T-helper 1 cell treated with Interleukin-12 subunit alpha and Interleukin-12 subunit beta and Interleukin-4 antibody, amounts not matched to agents 30 μg/mL and 1 μg/mL, for 36 hours (primary cell): ENCODE measurements at regions not wholly inside any gene's neighbourhood (a gene's known extent, or its start where the extent isn't known, plus 50 kb on each side); places are given as distances from the start of the nearest gene placed in this dataset.

Experiments used
- H3K27ac Mint-ChIP-seq: one replicate; pipeline ENCODE4 v1.8.0; 2021; ENCODE audit warnings: mild to moderate bottlenecking, mixed read lengths
- H3K27me3 Mint-ChIP-seq: one replicate; pipeline ENCODE4 v1.8.0; 2021; ENCODE audit warnings: low read depth, mixed read lengths
- H3K36me3 Mint-ChIP-seq: one replicate; pipeline ENCODE4 v1.8.0; 2021; ENCODE audit warnings: low read depth, mixed read lengths
- H3K4me1 Mint-ChIP-seq: one replicate; pipeline ENCODE4 v1.8.0; 2021; ENCODE audit warnings: low read depth, mixed read lengths
- H3K4me3 Mint-ChIP-seq: one replicate; pipeline ENCODE4 v1.8.0; 2021; ENCODE audit warnings: mild to moderate bottlenecking, moderate library complexity, mixed read lengths
- H3K9me3 Mint-ChIP-seq: one replicate; pipeline ENCODE4 v1.8.0; 2021; ENCODE audit warnings: mixed read lengths

DNA sequence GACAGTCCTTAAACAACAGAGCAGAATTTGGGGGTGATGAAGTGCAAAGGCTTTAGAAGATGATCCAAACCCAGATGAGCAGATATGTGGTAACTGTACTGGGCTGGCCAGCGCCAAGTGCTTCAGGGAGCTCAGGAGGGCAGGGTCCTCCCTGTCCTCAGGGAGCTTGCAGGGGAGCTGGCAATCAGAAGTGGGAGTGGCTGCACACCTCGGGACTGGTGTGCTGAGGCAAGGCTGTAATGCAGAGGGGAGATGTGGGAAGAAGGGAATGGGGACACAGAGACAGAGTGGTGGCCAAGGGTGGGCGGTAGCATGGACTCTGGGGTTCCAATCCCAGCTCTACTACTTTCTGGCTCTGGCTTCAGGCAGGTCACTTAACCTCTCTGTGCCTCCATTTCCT lies 235.6 kb upstream of the NCAM1 start:
- H3K4me1 Mint-ChIP-seq = no peaks in the 10 kb centered on the region
- H3K27me3 Mint-ChIP-seq = no peaks in the 10 kb centered on the region
- no peaks in the 10 kb centered on the region for H3K9me3 Mint-ChIP-seq
- no peak overlapping the region for H3K4me3 Mint-ChIP-seq
- no peaks in the 10 kb centered on the region for H3K36me3 Mint-ChIP-seq
- no peak overlapping the region for H3K27ac Mint-ChIP-seq

DNA sequence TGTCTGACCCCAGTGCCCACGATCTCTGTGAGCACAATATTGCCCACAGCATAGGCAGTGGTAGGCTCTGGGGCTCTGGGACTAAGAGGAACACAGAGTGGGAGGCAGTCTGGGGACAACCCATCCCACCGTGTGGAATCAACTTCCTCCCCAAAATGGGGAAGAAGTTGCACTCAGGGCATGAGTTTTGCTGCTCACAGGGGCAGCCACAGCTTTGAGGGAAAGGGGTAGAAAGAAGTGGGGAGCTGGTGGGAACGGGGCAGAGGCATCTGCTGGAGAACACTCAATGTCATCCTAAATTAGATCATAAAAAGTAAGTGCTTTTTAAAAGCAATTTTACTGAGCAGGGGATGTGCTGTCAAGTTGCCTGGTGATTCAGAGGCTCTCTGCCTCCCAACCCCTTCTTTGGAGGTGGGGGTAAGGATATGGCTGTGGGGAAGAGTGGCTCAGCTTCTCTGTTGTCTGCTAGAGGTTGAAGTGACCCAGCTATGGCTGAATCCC lies 233.8 kb upstream of the NCAM1 start:
- H3K27me3 Mint-ChIP-seq = no peaks in the 10 kb centered on the region
- no peaks in the 10 kb centered on the region for H3K36me3 Mint-ChIP-seq
- H3K9me3 Mint-ChIP-seq = no peaks in the 10 kb centered on the region
- no peak overlapping the region for H3K4me3 Mint-ChIP-seq
- no peaks in the 10 kb centered on the region for H3K4me1 Mint-ChIP-seq
- H3K27ac Mint-ChIP-seq = no peak overlapping the region

DNA sequence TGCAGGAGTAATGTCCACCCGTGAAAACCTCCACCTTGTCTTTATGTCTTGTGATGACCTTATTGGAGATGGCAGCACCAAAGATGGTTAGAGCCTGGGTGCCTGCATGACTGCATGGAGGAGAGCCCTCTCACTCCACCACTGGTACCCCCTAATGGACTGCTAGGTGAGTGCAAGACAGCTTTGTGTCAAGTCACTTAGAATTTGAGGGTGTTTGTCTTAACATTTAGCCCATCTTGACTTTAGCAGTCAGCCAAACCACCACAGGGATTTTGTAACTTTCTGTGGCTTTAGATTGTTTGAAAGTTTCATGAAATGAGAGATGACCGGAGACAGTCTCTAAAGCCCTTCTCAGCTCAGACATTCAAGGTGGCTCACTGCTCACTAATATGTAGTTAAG lies 232.9 kb upstream of the NCAM1 start:
- Mint-ChIP-seq H3K36me3 (no peaks in the 10 kb centered on the region), H3K27me3 (no peaks in the 10 kb centered on the region), H3K4me3 (no peak overlapping the region), H3K27ac (no peak overlapping the region), H3K9me3 (no peaks in the 10 kb centered on the region), H3K4me1 (no peaks in the 10 kb centered on the region)

DNA sequence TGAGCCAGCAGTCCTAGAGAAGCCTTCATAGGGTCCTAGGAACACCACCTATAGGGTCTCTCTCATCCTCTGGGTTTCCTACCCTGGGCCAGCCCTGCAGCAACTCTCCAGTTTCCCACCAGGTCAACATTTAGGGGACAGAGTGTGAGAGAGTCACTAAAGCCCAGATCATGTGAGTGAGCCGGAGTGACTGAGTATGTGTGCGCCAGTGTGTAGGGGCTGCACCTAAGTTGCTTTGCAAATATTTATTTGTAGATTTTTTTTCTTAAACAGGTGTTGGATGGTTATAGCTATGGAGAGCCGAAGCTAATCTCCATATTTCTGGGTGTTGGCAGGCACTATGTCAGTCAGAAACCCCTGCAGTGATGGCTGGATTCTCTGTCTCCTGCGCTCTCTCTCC lies 232.5 kb upstream of the NCAM1 start:
- H3K27me3 Mint-ChIP-seq = no peaks in the 10 kb centered on the region
- H3K9me3 Mint-ChIP-seq = no peaks in the 10 kb centered on the region
- no peaks in the 10 kb centered on the region for H3K36me3 Mint-ChIP-seq
- no peak overlapping the region for H3K27ac Mint-ChIP-seq
- no peaks in the 10 kb centered on the region for H3K4me1 Mint-ChIP-seq
- no peak overlapping the region for H3K4me3 Mint-ChIP-seq

DNA sequence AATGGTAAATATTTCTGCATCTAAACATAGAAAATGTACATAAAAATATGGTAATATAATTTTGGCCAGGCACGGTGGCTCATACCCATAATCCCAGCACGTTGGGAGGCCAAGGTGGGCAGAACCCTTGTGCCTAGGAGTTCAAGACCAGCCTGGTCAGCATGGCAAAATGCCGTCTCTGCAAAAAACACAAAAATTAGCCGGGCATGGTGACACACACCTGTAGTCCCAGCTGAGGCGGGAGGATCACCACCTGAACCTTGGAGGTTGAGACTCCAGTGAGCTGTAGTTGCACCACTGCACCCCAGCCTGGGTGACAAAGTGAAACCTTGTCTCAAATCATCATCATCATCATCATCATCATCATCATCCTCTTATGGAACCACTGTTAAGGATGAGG lies 230.6 kb upstream of the NCAM1 start:
- H3K4me1 Mint-ChIP-seq = no peaks in the 10 kb centered on the region
- H3K36me3 Mint-ChIP-seq = no peaks in the 10 kb centered on the region
- H3K27ac Mint-ChIP-seq = no peak overlapping the region
- H3K27me3 Mint-ChIP-seq = no peaks in the 10 kb centered on the region
- no peak overlapping the region for H3K4me3 Mint-ChIP-seq
- H3K9me3 Mint-ChIP-seq = no peaks in the 10 kb centered on the region

DNA sequence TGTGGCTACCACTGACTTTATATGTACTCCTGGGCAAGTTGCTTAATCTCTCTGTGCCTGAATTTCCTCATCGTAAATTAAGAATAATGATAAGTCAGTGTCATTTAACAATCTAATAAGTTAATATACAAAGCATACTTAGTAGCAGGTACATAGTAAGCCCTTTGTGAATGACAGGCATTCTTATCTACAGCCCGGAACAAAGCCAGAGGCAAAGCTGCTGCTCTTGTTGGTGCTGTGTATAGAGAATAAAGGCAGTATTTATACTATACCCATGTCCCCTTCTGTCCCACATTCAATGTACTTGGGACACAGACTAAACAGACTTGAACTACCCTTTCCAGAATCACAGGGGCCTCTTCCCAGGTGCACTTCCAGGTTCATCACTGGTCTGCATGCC lies 229.7 kb upstream of the NCAM1 start:
- no peak overlapping the region for H3K4me3 Mint-ChIP-seq
- no peaks in the 10 kb centered on the region for H3K9me3 Mint-ChIP-seq
- no peak overlapping the region for H3K27ac Mint-ChIP-seq
- H3K4me1 Mint-ChIP-seq = no peaks in the 10 kb centered on the region
- no peaks in the 10 kb centered on the region for H3K36me3 Mint-ChIP-seq
- H3K27me3 Mint-ChIP-seq = no peaks in the 10 kb centered on the region

DNA sequence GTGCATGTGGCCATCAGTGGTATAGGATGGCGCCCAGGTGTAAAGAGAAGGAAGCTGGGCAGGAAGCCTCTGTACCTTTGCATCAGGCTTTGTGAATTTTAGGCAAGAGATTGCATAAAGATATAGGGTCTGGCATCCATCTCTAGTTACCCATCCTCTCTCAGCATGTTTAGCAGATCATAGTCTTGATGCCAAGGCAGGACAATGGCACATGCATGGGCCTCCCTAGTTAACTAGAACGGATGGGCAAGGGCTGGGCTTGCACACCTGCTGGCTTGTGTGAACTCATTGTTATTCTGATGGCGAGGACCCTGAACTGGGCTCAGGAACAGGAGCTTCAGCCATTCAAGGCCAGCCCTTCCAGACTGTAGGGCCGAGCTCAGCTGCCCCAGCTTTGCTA lies 229.2 kb upstream of the NCAM1 start:
- H3K9me3 Mint-ChIP-seq = no peaks in the 10 kb centered on the region
- H3K36me3 Mint-ChIP-seq = no peaks in the 10 kb centered on the region
- H3K27me3 Mint-ChIP-seq = no peaks in the 10 kb centered on the region
- no peaks in the 10 kb centered on the region for H3K4me1 Mint-ChIP-seq
- H3K4me3 Mint-ChIP-seq = no peak overlapping the region
- no peak overlapping the region for H3K27ac Mint-ChIP-seq

DNA sequence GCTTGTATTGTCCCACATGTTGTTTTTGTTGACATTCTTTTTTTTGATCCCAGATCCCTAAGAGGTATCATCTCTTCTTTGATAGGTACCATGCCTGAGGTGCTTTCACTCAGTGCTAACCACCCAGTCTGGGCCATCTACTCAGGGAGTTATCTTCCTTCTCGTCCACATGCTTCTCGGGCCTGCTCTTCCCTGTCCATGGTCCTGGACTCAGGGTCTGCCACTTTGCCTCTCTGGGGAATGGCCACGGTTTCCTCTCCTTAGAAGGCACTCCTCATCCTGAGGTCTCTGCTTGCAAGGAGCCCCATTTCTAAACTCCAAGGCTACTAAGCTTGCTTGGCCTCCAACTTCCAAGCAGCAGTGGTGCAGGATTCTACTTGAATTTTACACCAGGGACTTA lies 227.0 kb upstream of the NCAM1 start:
- Mint-ChIP-seq H3K36me3 (no peaks in the 10 kb centered on the region), H3K27me3 (peaks cover 4% of the 10 kb centered on the region), H3K27ac (no peak overlapping the region), H3K4me1 (no peaks in the 10 kb centered on the region), H3K4me3 (no peak overlapping the region), H3K9me3 (no peaks in the 10 kb centered on the region)

DNA sequence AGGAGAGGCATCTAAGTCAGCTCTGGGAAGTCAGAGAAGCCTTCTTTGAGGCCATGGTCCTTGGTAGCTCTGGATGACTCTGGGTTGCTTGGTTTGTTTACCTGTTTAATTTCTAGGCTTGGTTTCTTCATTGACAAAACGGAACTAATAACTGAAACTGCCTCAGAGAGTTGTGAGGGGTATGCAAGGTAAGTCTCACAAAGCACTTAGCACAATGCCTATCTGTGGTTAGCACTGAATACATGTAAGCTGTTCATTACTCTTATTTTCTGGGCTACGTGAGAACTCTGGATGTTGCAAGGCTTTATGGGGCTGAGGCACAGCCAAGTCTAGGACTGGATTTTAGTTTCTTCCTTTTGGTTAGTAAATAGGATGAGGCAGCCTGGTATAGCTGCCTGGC lies 225.8 kb upstream of the NCAM1 start:
- no peaks in the 10 kb centered on the region for H3K36me3 Mint-ChIP-seq
- H3K27ac Mint-ChIP-seq = no peak overlapping the region
- H3K9me3 Mint-ChIP-seq = no peaks in the 10 kb centered on the region
- no peaks in the 10 kb centered on the region for H3K4me1 Mint-ChIP-seq
- H3K27me3 Mint-ChIP-seq = peaks cover 5% of the 10 kb centered on the region
- H3K4me3 Mint-ChIP-seq = no peak overlapping the region

DNA sequence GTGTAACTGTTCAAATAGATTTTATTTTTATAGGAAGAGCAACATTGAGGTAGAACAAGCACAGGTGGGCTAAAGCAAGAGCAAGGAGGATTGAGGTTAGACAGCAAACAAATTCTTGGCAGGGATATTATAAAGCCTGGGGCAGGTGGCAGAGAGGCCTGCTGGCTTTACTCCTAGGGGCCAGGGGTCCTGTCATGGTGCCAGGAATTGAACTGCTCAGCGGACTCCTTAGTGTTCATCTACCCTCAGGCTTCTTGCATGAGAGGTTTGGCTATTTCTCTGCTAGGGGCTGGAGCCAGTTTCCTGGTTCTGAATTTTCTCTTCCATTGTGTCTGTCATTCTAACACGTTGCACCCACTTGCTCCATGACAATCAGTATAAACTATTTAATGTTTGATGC lies 217.2 kb upstream of the NCAM1 start:
- no peaks in the 10 kb centered on the region for H3K9me3 Mint-ChIP-seq
- no peak overlapping the region for H3K27ac Mint-ChIP-seq
- H3K36me3 Mint-ChIP-seq = no peaks in the 10 kb centered on the region
- no peak overlapping the region for H3K4me3 Mint-ChIP-seq
- peaks cover 7% of the 10 kb centered on the region for H3K27me3 Mint-ChIP-seq
- H3K4me1 Mint-ChIP-seq = peaks cover 5% of the 10 kb centered on the region

DNA sequence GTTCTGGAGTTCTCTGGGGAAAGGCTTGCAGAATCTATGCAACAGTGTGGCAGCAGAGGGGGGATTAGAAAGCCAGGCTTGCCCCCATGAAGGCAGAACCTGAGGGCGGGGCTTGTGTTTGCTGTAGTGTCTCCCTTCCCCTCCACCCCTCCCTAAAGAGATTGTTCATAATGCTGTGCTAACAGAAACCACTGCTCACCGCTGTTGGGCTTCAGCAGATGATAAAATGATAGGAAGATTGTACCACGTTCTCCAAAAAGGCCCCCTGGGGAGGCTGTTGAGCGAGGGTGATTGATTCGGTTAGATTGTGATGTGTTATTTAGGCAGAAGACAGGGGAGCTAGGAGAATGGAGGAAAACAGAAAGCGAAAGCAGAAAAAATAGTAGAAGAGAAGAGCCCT lies 215.2 kb upstream of the NCAM1 start:
- peak overlapping the region; percentile 55 for H3K4me3 Mint-ChIP-seq
- no peaks in the 10 kb centered on the region for H3K36me3 Mint-ChIP-seq

DNA sequence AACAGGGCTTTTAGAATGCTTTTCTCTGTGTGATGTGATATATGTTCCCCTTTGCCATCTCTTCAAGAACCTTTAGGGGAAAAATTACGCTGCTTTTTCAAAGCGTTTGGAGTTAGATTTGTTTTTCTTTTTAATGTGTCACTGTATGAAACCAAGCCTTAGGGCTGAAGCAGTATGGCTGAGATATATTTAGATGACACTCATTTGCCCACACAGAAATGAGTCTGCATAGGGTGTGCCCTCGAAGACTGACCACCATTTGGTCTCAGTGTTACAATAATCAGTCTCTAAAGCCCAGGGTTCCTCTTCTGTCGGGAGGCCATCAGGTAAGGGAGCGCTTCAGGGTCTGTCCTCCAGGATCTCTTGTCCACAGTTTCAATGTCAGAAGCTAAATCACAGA lies 213.0 kb upstream of the NCAM1 start:
- H3K27me3 Mint-ChIP-seq = peaks cover 2% of the 10 kb centered on the region
- H3K27ac Mint-ChIP-seq = no peak overlapping the region
- no peaks in the 10 kb centered on the region for H3K36me3 Mint-ChIP-seq
- peaks cover 5% of the 10 kb centered on the region for H3K4me1 Mint-ChIP-seq
- no peak overlapping the region for H3K4me3 Mint-ChIP-seq
- H3K9me3 Mint-ChIP-seq = no peaks in the 10 kb centered on the region

More for the DNA sequence above, 215.2 kb upstream of the NCAM1 start:
- H3K27me3 Mint-ChIP-seq = peaks cover 4% of the 10 kb centered on the region
- no peaks in the 10 kb centered on the region for H3K9me3 Mint-ChIP-seq
- H3K27ac Mint-ChIP-seq = peak overlapping the region; percentile 66
- peaks cover 5% of the 10 kb centered on the region for H3K4me1 Mint-ChIP-seq

DNA sequence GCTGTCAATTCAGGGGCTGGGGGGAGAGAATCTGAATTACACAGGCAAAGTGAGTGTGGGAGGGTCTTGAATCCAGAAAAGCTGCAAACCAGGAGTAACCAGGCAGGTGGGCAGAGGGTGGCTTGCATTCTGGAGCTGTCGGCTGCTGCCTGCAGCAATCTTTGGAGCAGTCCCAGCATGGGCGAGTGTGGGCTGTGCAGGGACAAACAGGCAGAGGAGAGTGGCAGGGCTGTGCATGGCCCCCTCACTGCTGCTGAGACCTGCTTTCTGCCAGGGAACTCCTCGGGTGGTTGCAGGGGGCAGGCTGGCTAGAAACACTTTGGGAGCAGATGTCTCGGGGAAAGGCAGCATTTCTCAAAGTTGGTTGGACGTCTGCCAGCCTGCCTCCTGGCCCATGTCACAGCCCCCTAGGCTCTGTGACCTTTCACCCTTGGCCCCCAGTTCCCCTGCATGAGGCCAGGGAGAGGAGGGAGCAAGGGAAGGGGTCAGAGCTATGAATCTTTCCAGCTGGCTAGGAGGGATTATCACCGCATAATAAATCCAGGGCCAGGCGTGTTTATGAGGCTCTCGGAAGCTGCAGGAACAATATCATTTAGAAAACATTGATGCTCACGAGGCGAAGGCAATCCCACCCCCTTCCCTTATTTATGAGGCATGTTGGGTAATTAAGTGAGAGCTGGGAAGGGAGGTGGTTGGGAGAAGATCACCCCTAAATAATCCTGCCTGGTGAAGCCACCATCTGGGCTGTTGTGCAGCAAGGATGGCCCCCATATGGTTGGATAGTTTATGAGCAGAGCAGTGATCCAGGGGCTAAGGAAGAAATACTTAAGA lies 212.3 kb upstream of the NCAM1 start:
- Mint-ChIP-seq H3K4me1 (peaks cover 5% of the 10 kb centered on the region), H3K4me3 (no peak overlapping the region), H3K9me3 (no peaks in the 10 kb centered on the region), H3K27ac (no peak overlapping the region), H3K27me3 (no peaks in the 10 kb centered on the region), H3K36me3 (no peaks in the 10 kb centered on the region)

DNA sequence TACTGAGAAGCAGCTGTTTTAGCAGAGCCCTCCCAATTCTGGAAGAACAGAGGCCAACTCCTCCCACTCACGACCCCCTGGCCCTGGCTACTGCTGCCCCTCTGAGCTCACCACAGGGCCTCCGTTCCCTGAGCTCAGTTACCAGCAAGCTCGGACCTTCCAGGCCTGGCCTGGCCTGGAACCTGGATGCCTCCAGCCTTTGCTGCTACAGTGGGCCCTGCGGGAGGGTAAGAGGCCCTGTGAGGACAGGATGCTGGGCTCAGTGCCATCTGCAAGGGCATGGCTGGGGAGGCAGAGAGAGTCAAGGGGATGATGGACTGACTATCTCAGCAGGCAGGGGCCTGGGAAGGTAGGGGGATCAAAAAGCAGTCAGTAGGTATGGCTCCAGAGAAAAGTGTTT lies 209.9 kb upstream of the NCAM1 start:
- H3K9me3 Mint-ChIP-seq = no peaks in the 10 kb centered on the region
- no peaks in the 10 kb centered on the region for H3K27me3 Mint-ChIP-seq
- no peak overlapping the region for H3K27ac Mint-ChIP-seq
- no peaks in the 10 kb centered on the region for H3K36me3 Mint-ChIP-seq
- no peak overlapping the region for H3K4me3 Mint-ChIP-seq
- H3K4me1 Mint-ChIP-seq = peaks cover 1% of the 10 kb centered on the region

DNA sequence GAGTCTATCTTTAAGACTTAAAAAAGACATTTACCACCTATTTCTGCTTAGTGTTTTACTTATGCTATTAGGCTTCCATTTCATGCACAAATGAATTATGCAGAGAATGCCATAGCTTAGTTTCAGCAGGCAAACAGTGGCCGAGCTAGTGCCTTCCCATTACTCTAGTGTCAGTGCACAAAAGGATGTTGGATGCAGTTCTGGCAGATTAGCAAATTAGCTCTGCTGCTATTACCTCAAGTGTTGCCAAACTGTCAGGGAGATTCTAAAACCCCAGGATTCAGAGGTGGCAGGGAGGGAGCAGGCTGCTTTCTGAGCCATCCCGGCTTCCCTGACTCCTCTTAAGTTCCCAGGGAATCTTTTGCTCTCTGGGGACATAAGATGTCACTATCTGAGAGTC lies 209.4 kb upstream of the NCAM1 start:
- Mint-ChIP-seq H3K27ac (no peak overlapping the region), H3K27me3 (no peaks in the 10 kb centered on the region), H3K4me3 (no peak overlapping the region), H3K4me1 (no peaks in the 10 kb centered on the region), H3K36me3 (no peaks in the 10 kb centered on the region), H3K9me3 (no peaks in the 10 kb centered on the region)

DNA sequence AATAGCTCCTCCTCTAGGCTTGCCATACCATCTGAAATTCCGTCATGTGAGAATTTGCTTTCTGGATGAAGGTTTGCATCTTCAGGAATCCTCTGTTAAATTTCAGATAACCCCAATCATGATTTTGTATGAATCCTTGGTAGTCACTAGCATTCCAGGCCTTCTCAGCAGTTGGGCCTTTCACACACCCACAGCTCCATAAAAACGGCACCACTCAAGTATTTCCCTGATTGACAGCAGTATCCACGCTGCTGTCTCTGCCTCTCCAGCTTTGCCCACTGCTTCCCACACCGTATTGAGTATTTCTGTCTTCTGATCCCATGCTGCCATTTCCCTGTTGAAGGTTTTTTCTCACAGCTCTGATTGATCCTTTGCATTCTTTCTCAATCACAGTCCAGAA lies 208.7 kb upstream of the NCAM1 start:
- H3K36me3 Mint-ChIP-seq = no peaks in the 10 kb centered on the region
- H3K4me3 Mint-ChIP-seq = no peak overlapping the region
- no peaks in the 10 kb centered on the region for H3K27me3 Mint-ChIP-seq
- no peaks in the 10 kb centered on the region for H3K9me3 Mint-ChIP-seq
- H3K4me1 Mint-ChIP-seq = no peaks in the 10 kb centered on the region
- no peak overlapping the region for H3K27ac Mint-ChIP-seq
